Stimulated activated CD4-positive, alpha-beta T cell treated with anti-CD3 and anti-CD28 coated beads, TNF-alpha, amount 100 ng/mL, for 4 hours (primary cell): ENCODE measurements at regions not wholly inside any gene's neighbourhood (a gene's known extent, or its start where the extent isn't known, plus 50 kb on each side); places are given as distances from the start of the nearest gene placed in this dataset.
"Not testable (repeated sequence)": the region's sequence is repeated elsewhere in the genome, so short reads cannot be mapped to it uniquely, and the experiment has no call there.

Experiments
- DNase-seq, 3 experiments: peaks; one replicate each; pipeline ENCODE4 v3.0.0-alpha.2; 2020; ENCODE audit warnings: low read depth in 3 of 3

- not testable (repeated sequence) for DNase-seq
These were observed 141.4 kb downstream of the SPRY1 start for GRCh38 chr4:123537906-123538402.

GRCh38 chr4:123545667-123546572, 149.3 kb downstream of the SPRY1 start:
- DNase-seq: no peak

- DNase-seq: no peak
These were observed 150.0 kb downstream of the SPRY1 start for GRCh38 chr4:123546573-123547060.

- DNase-seq: no peak
These were observed 150.9 kb downstream of the SPRY1 start for GRCh38 chr4:123547216-123548165.

GRCh38 chr4:123553279-123553678, 156.7 kb downstream of the SPRY1 start:
- DNase-seq: no peak

GRCh38 chr4:123553733-123554637, 157.4 kb downstream of the SPRY1 start:
- no peak for DNase-seq

- no peak for DNase-seq
These were observed 158.2 kb downstream of the SPRY1 start for GRCh38 chr4:123554801-123555232.

GRCh38 chr4:123555233-123555806, 158.7 kb downstream of the SPRY1 start:
- DNase-seq: no peak

- no peak for DNase-seq
These were observed 159.2 kb downstream of the SPRY1 start for GRCh38 chr4:123555807-123556273.

- DNase-seq: no peak
These were observed 159.9 kb downstream of the SPRY1 start for GRCh38 chr4:123556526-123556925.

GRCh38 chr4:123557857-123558536, 161.4 kb downstream of the SPRY1 start:
- DNase-seq: no peak

- no peak for DNase-seq
These were observed 162.3 kb downstream of the SPRY1 start for GRCh38 chr4:123558865-123559264.

- DNase-seq: no peak
These were observed 163.6 kb downstream of the SPRY1 start for GRCh38 chr4:123559955-123560871.

- no peak for DNase-seq
These were observed 164.9 kb downstream of the SPRY1 start for GRCh38 chr4:123561525-123561924.

- DNase-seq: no peak
These were observed 166.6 kb downstream of the SPRY1 start for GRCh38 chr4:123562994-123563750.

GRCh38 chr4:123564758-123565346, 168.3 kb downstream of the SPRY1 start:
- peak in 2 of 3 experiments; percentile 3 to 11 for DNase-seq

- no peak for DNase-seq
These were observed 172.3 kb downstream of the SPRY1 start for GRCh38 chr4:123568936-123569335.

- no peak for DNase-seq
These were observed 172.9 kb downstream of the SPRY1 start for GRCh38 chr4:123569541-123569940.
